ENCODE measurements at regions not wholly inside any gene's neighbourhood (a gene's known extent, or its start where the extent isn't known, plus 50 kb on each side); places are given as distances from the start of the nearest gene placed in this dataset.

- Histone ChIP-seq H4K20me1 (ENCODE audit: low read depth) (no peaks in the 10 kb centered on the region), H3K9ac (no peak overlapping the region), H3K36me3 (no peaks in the 10 kb centered on the region), H3K9me3 (ENCODE audit: low read depth) (no peaks in the 10 kb centered on the region), H3K79me2 (ENCODE audit: low read depth) (no peaks in the 10 kb centered on the region), H3K27me3 (no peaks in the 10 kb centered on the region), H3K4me3 (no peak overlapping the region), H3K27ac (no peak overlapping the region), H3K4me2 (no peak overlapping the region), H3F3A (ENCODE audit: low read depth) (no peaks in the 10 kb centered on the region), H2AFZ (replicated peaks) (no peak overlapping the region), H3K4me1 (peaks cover 17% of the 10 kb centered on the region)
- no peak for DNase-seq (ENCODE audit: low spot score)
- TF ChIP-seq EZH2phosphoT487 (IDR thresholded peaks at IDR 0.05) (no peak), EZH2 (IDR thresholded peaks at IDR 0.05) (no peak), CTCF (IDR thresholded peaks at IDR 0.05) (no peak)
- no peaks in the 10 kb centered on the region for H3K27me3 Mint-ChIP-seq (ENCODE audit: insufficient read depth, low read depth)
- H3K4me1 Mint-ChIP-seq = peaks cover 15% of the 10 kb centered on the region
- H3K4me3 Mint-ChIP-seq = no peak overlapping the region
- H3K27ac Mint-ChIP-seq = no peak overlapping the region
- no peaks in the 10 kb centered on the region for H3K9me3 Mint-ChIP-seq
- H3K36me3 Mint-ChIP-seq = no peaks in the 10 kb centered on the region
Observed at GRCh38 chr10:55353414-55353813, 552.4 kb upstream of the PCDH15 start.

- Mint-ChIP-seq H3K27ac (no peak overlapping the region), H3K4me3 (no peak overlapping the region), H3K36me3 (no peaks in the 10 kb centered on the region), H3K4me1 (peaks cover 15% of the 10 kb centered on the region), H3K27me3 (ENCODE audit: insufficient read depth, low read depth) (no peaks in the 10 kb centered on the region), H3K9me3 (no peaks in the 10 kb centered on the region)
- Histone ChIP-seq H3K79me2 (ENCODE audit: low read depth) (no peaks in the 10 kb centered on the region), H3K4me2 (peak overlapping the region; percentile 23), H3K9ac (no peak overlapping the region), H3F3A (ENCODE audit: low read depth) (no peaks in the 10 kb centered on the region), H3K36me3 (no peaks in the 10 kb centered on the region), H4K20me1 (ENCODE audit: low read depth) (no peaks in the 10 kb centered on the region), H3K27ac (peak overlapping the region; percentile 46), H3K9me3 (ENCODE audit: low read depth) (no peaks in the 10 kb centered on the region), H2AFZ (replicated peaks) (no peak overlapping the region), H3K27me3 (no peaks in the 10 kb centered on the region), H3K4me3 (no peak overlapping the region), H3K4me1 (peaks cover 17% of the 10 kb centered on the region)
- TF ChIP-seq CTCF (IDR thresholded peaks at IDR 0.05) (no peak), EZH2 (IDR thresholded peaks at IDR 0.05) (no peak), EZH2phosphoT487 (IDR thresholded peaks at IDR 0.05) (peak; percentile 46)
- peak; percentile 21 for DNase-seq (ENCODE audit: low spot score)
Observed at GRCh38 chr10:55351431-55351830, 550.4 kb upstream of the PCDH15 start.

GRCh38 chr10:55348534-55348933, 547.5 kb upstream of the PCDH15 start:
- Mint-ChIP-seq H3K9me3 (no peaks in the 10 kb centered on the region), H3K4me1 (peaks cover 15% of the 10 kb centered on the region), H3K27me3 (ENCODE audit: insufficient read depth, low read depth) (no peaks in the 10 kb centered on the region), H3K36me3 (no peaks in the 10 kb centered on the region), H3K27ac (no peak overlapping the region), H3K4me3 (no peak overlapping the region)
- TF ChIP-seq EZH2 (IDR thresholded peaks at IDR 0.05) (no peak), EZH2phosphoT487 (IDR thresholded peaks at IDR 0.05) (no peak), CTCF (IDR thresholded peaks at IDR 0.05) (no peak)
- H2AFZ ChIP-seq (replicated peaks) = no peak overlapping the region
- H3K79me2 ChIP-seq (ENCODE audit: low read depth) = no peaks in the 10 kb centered on the region
- peaks cover 17% of the 10 kb centered on the region for H3K4me1 ChIP-seq
- H3K4me2 ChIP-seq = no peak overlapping the region
- H4K20me1 ChIP-seq (ENCODE audit: low read depth) = no peaks in the 10 kb centered on the region
- no peak overlapping the region for H3K4me3 ChIP-seq
- no peaks in the 10 kb centered on the region for H3K36me3 ChIP-seq
- no peak overlapping the region for H3K9ac ChIP-seq
- H3K9me3 ChIP-seq (ENCODE audit: low read depth) = no peaks in the 10 kb centered on the region
- no peaks in the 10 kb centered on the region for H3K27me3 ChIP-seq
- no peak overlapping the region for H3K27ac ChIP-seq
- no peaks in the 10 kb centered on the region for H3F3A ChIP-seq (ENCODE audit: low read depth)
- no peak for DNase-seq (ENCODE audit: low spot score)

Data from neural progenitor cell (in vitro differentiated cells).